K562 (cell line): ENCODE measurements at regions not wholly inside any gene's neighbourhood (a gene's known extent, or its start where the extent isn't known, plus 50 kb on each side); places are given as distances from the start of the nearest gene placed in this dataset.

ENCODE experiments used
- ATAC-seq: fragments of 200-7000 bp; cut with Tn5 transposase; 3 replicates; pipeline ENCODE4 v1.9.1; 2020; ENCODE audit warnings: moderate library complexity
- BruUV-seq: library from RNA; stranded (reverse); fragments of 400-500 nt; replicated peaks from 2 replicates; lab custom pipeline; 2021; lab: Mats Ljungman, UMichigan
- CTCF ChIA-PET: fragments of 300-600 bp; formaldehyde crosslinking; extraction: SDS; loops from one replicate; lab custom pipeline; 2021; ENCODE audit warnings: low intra/inter-chr PET ratio; lab: Yijun Ruan, JAX
- POLR2A ChIA-PET: fragments of 300-600, 350-650 bp; sonication (Branson Sonifier 250); formaldehyde crosslinking; extraction: SDS; loops from one replicate; lab custom pipeline; 2021; ENCODE audit warnings: antibody characterized with exemption, inconsistent platforms; lab: Yijun Ruan, JAX
- DNase-seq, 4 experiments: peaks; one replicate each; pipeline versions ENCODE4 v3.0.0 to v3.0.0-alpha.2; 2011 to 2018; ENCODE audit warnings: low spot score in 3 of 4, mixed read lengths in 3 of 4; ENCODE audit errors: extremely low read depth in 1 of 4
- FAIRE-seq: peaks from 2 replicates; lab custom pipeline; 2011; peaks lifted over from hg19 to GRCh38; lab: Jason Lieb, UNC
- H2AFZ ChIP-seq: 2 replicates; pipeline ENCODE4 v1.6.0; 2011; ENCODE audit warnings: low read depth, low read length, control low read depth, inconsistent platforms
- H3K27ac ChIP-seq: fragments of 200-600 bp; 3 replicates; pipeline ENCODE4 v1.8.0; 2011; ENCODE audit warnings: low read depth, mild to moderate bottlenecking, control low read depth, inconsistent platforms, low read length, moderate library complexity, mixed read lengths; ENCODE audit errors: extremely low read depth
- H3K27me3 ChIP-seq, 2 experiments: fragments of 300-600 bp in 1 of 2; 2 replicates in 1 of 2; 3 replicates in 1 of 2; pipeline versions ENCODE4 v1.6.0 to v1.8.0; 2011; ENCODE audit warnings: inconsistent platforms in 2 of 2, low read length in 2 of 2, mild to moderate bottlenecking in 1 of 2, mixed read lengths in 1 of 2, moderate library complexity in 1 of 2; ENCODE audit not compliant: control insufficient read depth in 2 of 2, insufficient read depth in 2 of 2
- H3K36me3 ChIP-seq: fragments of 300-600 bp; 3 replicates; pipeline ENCODE4 v1.8.0; 2011; ENCODE audit warnings: mild to moderate bottlenecking, low read length, inconsistent platforms; ENCODE audit not compliant: control insufficient read depth, insufficient read depth
- H3K4me1 ChIP-seq, 2 experiments: fragments of 200-600 bp in 1 of 2; replicated peaks in 1 of 2; 2 replicates in 1 of 2; 3 replicates in 1 of 2; pipeline versions ENCODE4 v1.5.1 to v1.8.0; 2011; ENCODE audit warnings: inconsistent platforms in 2 of 2, low read length in 2 of 2, mild to moderate bottlenecking in 1 of 2, mixed read lengths in 1 of 2, moderate library complexity in 1 of 2; ENCODE audit not compliant: control insufficient read depth in 2 of 2, insufficient read depth in 2 of 2
- H3K4me2 ChIP-seq: 2 replicates; pipeline ENCODE4 v1.6.1; 2011; ENCODE audit warnings: low read length, control low read depth, inconsistent platforms, mixed read lengths; ENCODE audit not compliant: insufficient read depth
- H3K4me3 ChIP-seq: fragments of 200-600 bp; sonication (generic), shearing (Covaris generic); 2 replicates; pipeline ENCODE4 v1.5.1; 2016; ENCODE audit warnings: control low read depth, inconsistent platforms
- H3K79me2 ChIP-seq: fragments of 200-600 bp; 3 replicates; pipeline ENCODE4 v1.8.0; 2011; ENCODE audit warnings: low read length, inconsistent platforms; ENCODE audit not compliant: control insufficient read depth, insufficient read depth
- H3K9ac ChIP-seq, 2 experiments: 2 replicates each; pipeline versions ENCODE4 v1.6.0 to v1.6.1; 2011; ENCODE audit warnings: low read depth in 2 of 2, low read length in 2 of 2, control low read depth in 1 of 2, inconsistent platforms in 1 of 2, mild to moderate bottlenecking in 1 of 2, mixed read lengths in 1 of 2; ENCODE audit not compliant: insufficient read depth in 1 of 2
- H3K9me1 ChIP-seq: one replicate; pipeline ENCODE4 v1.6.0; 2011; ENCODE audit warnings: inconsistent platforms, mild to moderate bottlenecking, low read length, moderate library complexity; ENCODE audit not compliant: control insufficient read depth, insufficient read depth
- H3K9me3 ChIP-seq: replicated peaks from 2 replicates; pipeline ENCODE4 v1.5.1; 2011; ENCODE audit warnings: low read depth, low read length, inconsistent platforms; ENCODE audit not compliant: control insufficient read depth, insufficient read depth
- H4K20me1 ChIP-seq: replicated peaks from 2 replicates; pipeline ENCODE4 v1.6.1; 2011; ENCODE audit warnings: low read length, inconsistent platforms, mixed read lengths; ENCODE audit not compliant: control insufficient read depth, insufficient read depth
- C11orf30 ChIP-seq: fragments of 450-650 bp; IDR thresholded peaks from 2 replicates; pipeline ENCODE4 v1.6.1; 2016; ENCODE audit warnings: low read depth, mild to moderate bottlenecking
- CCAR2 ChIP-seq: fragments of 200-400 bp; formaldehyde crosslinking; IDR thresholded peaks from 2 replicates; pipeline ENCODE4 v1.6.1; 2017; ENCODE audit warnings: mild to moderate bottlenecking, low read depth, low read length
- CREBBP ChIP-seq: IDR thresholded peaks from one replicate; pipeline ENCODE4 v1.6.1; 2012; ENCODE audit warnings: low read depth, mild to moderate bottlenecking, control low read depth, inconsistent platforms, low read length
- DACH1 ChIP-seq: fragments of 450-650 bp; IDR thresholded peaks from 2 replicates; pipeline ENCODE4 v1.6.1; 2018; ENCODE audit not compliant: partially characterized antibody
- FIP1L1 ChIP-seq: fragments of 200-400 bp; formaldehyde crosslinking; IDR thresholded peaks from 2 replicates; pipeline ENCODE4 v1.6.1; 2018; ENCODE audit warnings: mild to moderate bottlenecking, low read depth, low read length; ENCODE audit not compliant: poor library complexity, severe bottlenecking
- KDM2B ChIP-seq: fragments of 250-450 bp; sonication (Bioruptor Pico); IDR thresholded peaks from 2 replicates; pipeline ENCODE4 v1.8.0; 2021; ENCODE audit warnings: mild to moderate bottlenecking, moderate library complexity
- MTA1 ChIP-seq: fragments of 450-650 bp; IDR thresholded peaks from 2 replicates; pipeline ENCODE4 v1.6.1; 2017; ENCODE audit warnings: borderline replicate concordance
- NFE2L1 ChIP-seq: fragments of 450-650 bp; IDR thresholded peaks from 2 replicates; pipeline ENCODE4 v1.6.1; 2016; ENCODE audit warnings: missing genetic modification characterization, low read depth, mild to moderate bottlenecking, missing compliant biosample characterization, moderate library complexity, borderline replicate concordance
- PHTF2 ChIP-seq: fragments of 250-450 bp; sonication (Bioruptor Pico); IDR thresholded peaks from 2 replicates; pipeline ENCODE4 v1.5.0; 2021; ENCODE audit warnings: mild to moderate bottlenecking
- TAL1 ChIP-seq: fragments of 450-650 bp; IDR thresholded peaks from 2 replicates; pipeline ENCODE4 v1.6.1; 2016; ENCODE audit warnings: mild to moderate bottlenecking
- ZBTB2 ChIP-seq: fragments of 450-650 bp; IDR thresholded peaks from 2 replicates; pipeline ENCODE4 v1.6.1; 2016; ENCODE audit warnings: antibody characterized with exemption
- ZBTB26 ChIP-seq: fragments of 450-650 bp; formaldehyde crosslinking; IDR thresholded peaks from 2 replicates; pipeline ENCODE4 v1.4.0; 2022; ENCODE audit warnings: missing genetic modification characterization
- ZNF212 ChIP-seq: fragments of 450-650 bp; formaldehyde crosslinking; IDR thresholded peaks from 2 replicates; pipeline ENCODE4 v1.4.0; 2020; ENCODE audit warnings: mild to moderate bottlenecking
- ZNF232 ChIP-seq: sonication (generic); formaldehyde crosslinking; IDR thresholded peaks from 2 replicates; pipeline ENCODE4 v1.8.0; 2022; ENCODE audit warnings: mild to moderate bottlenecking, missing genetic modification reagents
- ZNF324 ChIP-seq: fragments of 250-450 bp; sonication (Bioruptor Pico); IDR thresholded peaks from 2 replicates; pipeline ENCODE4 v1.4.0; 2020; ENCODE audit warnings: mild to moderate bottlenecking
- ZNF347 ChIP-seq: fragments of 450-650 bp; formaldehyde crosslinking; IDR thresholded peaks from 2 replicates; pipeline ENCODE4 v1.4.0; 2020; ENCODE audit warnings: low read depth, mild to moderate bottlenecking, moderate library complexity
- ZNF41 ChIP-seq: fragments of 250-450 bp; sonication (Bioruptor Pico); conservative IDR thresholded peaks from 2 replicates; pipeline ENCODE4 v1.4.0; 2020; ENCODE audit warnings: mild to moderate bottlenecking
- ZNF696 ChIP-seq: fragments of 250-450 bp; sonication (Bioruptor Pico); conservative IDR thresholded peaks from 2 replicates; pipeline ENCODE4 v1.4.0; 2020; ENCODE audit warnings: mild to moderate bottlenecking, moderate library complexity
- WGBS: fragments of 100-300 bp; shearing (Covaris generic); methylation state at CpG from one replicate; pipeline ENCODE4 v1.1.6; 2016; ENCODE audit warnings: low coverage, mixed read lengths; ENCODE audit not compliant: insufficient coverage; ENCODE audit errors: missing lambda C conversion rate; 5-methylcytosine and 5-hydroxymethylcytosine counted together
- in situ Hi-C: fragments of 300-500 bp; cut with MboI; formaldehyde crosslinking; loops from 4 replicates; pipeline ENCODE4 v1.15.0; 2018; ENCODE audit warnings: inconsistent platforms, mixed read lengths
- intact Hi-C: fragments of 100-400 bp; cut with micrococcal nuclease; formaldehyde crosslinking; loops from 2 replicates; pipeline ENCODE4 v1.14.2; 2022

- TF ChIP-seq C11orf30 (no peak), TAL1 (no peak), ZNF212 (CRISPR knock-in tag) (no peak), MTA1 (no peak), ZNF347 (CRISPR knock-in tag) (no peak), PHTF2 (no peak), ZNF324 (CRISPR knock-in tag) (no peak), DACH1 (no peak), ZNF41 (CRISPR knock-in tag) (no peak), CCAR2 (no peak), ZBTB2 (no peak), KDM2B (CRISPR knock-in tag) (no peak)
Observed at GRCh38 chr12:90126125-90126524, 417.5 kb upstream of the ATP2B1 start (continued).

- no peak overlapping the region for H2AFZ ChIP-seq
- H4K20me1 ChIP-seq = no peaks in the 10 kb centered on the region
- ATAC-seq = no peak
- FAIRE-seq = no peak
- H3K9me1 ChIP-seq = no peaks in the 10 kb centered on the region
- H3K9me3 ChIP-seq = peaks cover 5% of the 10 kb centered on the region; the same call in 1 of the 2 replicates
- CTCF ChIA-PET = no interaction called here
- in situ Hi-C loops = no loop called here
- no TSS peak for BruUV-seq
- no peaks in the 10 kb centered on the region for H3K4me1 ChIP-seq
- WGBS = 0% methylated on average over 5 of the region's 7 CpGs
- H3K79me2 ChIP-seq = no peaks in the 10 kb centered on the region
- H3K36me3 ChIP-seq = no peaks in the 10 kb centered on the region
- TF ChIP-seq CREBBP = no peak
- no peak for TF ChIP-seq ZBTB26 (CRISPR knock-in tag)
- TF ChIP-seq ZNF232 (CRISPR knock-in tag) = no peak
- TF ChIP-seq FIP1L1 = no peak
- no peak for TF ChIP-seq ZNF696
- TF ChIP-seq NFE2L1 (tag) = no peak
- TF ChIP-seq, all 486 proteins: peak for 0
- no peaks in the 10 kb centered on the region for H3K27me3 ChIP-seq
- POLR2A ChIA-PET = no interaction called here
- DNase-seq = no peak
- H3K4me3 ChIP-seq = no peak overlapping the region
- no peak overlapping the region for H3K4me2 ChIP-seq
- intact Hi-C loops = no loop called here
- no peak overlapping the region for H3K27ac ChIP-seq
- no peak overlapping the region for H3K9ac ChIP-seq
Observed at GRCh38 chr12:90124914-90125313, 416.3 kb upstream of the ATP2B1 start.
